ENCODE measurements at regions not wholly inside any gene's neighbourhood (a gene's known extent, or its start where the extent isn't known, plus 50 kb on each side); places are given as distances from the start of the nearest gene placed in this dataset.

DNA sequence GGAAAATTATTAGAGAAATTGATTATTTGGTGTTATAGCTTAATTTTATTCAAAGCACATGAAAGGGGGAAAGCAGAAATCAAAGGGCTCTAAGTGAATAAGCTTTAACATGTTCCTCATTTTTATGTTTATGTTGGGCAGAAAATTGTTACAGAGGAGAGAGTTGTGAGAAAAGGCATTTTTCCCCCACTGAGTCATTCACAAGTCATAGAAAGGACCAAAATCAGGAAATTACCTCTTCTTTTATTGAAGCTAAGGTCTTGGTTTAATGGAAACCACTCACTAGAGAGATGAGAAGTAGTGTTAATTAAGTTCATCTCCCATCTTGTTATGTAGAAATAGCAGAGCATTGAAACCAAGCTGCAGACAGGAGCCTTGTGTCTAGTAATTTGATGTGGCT is 175.3 kb upstream of the THUMPD2 start:
- H3K27me3 ChIP-seq, result no peaks in the 10 kb centered on the region
- no peaks in the 10 kb centered on the region for H3K36me3 ChIP-seq
- TF ChIP-seq CTCF (IDR thresholded peaks at IDR 0.05) (no peak), POLR2AphosphoS5 (IDR thresholded peaks at IDR 0.05) (no peak), POLR2A (IDR thresholded peaks at IDR 0.05) (no peak), EP300 (IDR thresholded peaks at IDR 0.05) (no peak)
- H3K4me1 ChIP-seq, result no peaks in the 10 kb centered on the region
- H3K4me3 ChIP-seq, result no peak overlapping the region
- no peak overlapping the region for H3K27ac ChIP-seq
- DNase-seq, result no peak
- no peaks in the 10 kb centered on the region for H3K9me3 ChIP-seq
- intact Hi-C loops (cut with DNase I; ENCODE audit: low total_unique reads), result no loop called here

GRCh38 chr2:39949131-39949530 is 170.1 kb upstream of the THUMPD2 start:
- Histone ChIP-seq H3K9me3 (no peaks in the 10 kb centered on the region), H3K27ac (no peak overlapping the region), H3K36me3 (no peaks in the 10 kb centered on the region), H3K4me3 (no peak overlapping the region), H3K4me1 (no peaks in the 10 kb centered on the region), H3K27me3 (no peaks in the 10 kb centered on the region)
- WGBS, 5 donors, result 73 to 94% (median 89%) methylated on average over 1 of the region's 1 CpG
- intact Hi-C loops (cut with DNase I; ENCODE audit: low total_unique reads), result no loop called here
- no peak for TF ChIP-seq EP300 (IDR thresholded peaks at IDR 0.05)
- TF ChIP-seq POLR2A (IDR thresholded peaks at IDR 0.05), result no peak
- TF ChIP-seq POLR2AphosphoS5 (IDR thresholded peaks at IDR 0.05), result no peak
- TF ChIP-seq CTCF (IDR thresholded peaks at IDR 0.05), result no peak
- DNase-seq, result no peak

DNA sequence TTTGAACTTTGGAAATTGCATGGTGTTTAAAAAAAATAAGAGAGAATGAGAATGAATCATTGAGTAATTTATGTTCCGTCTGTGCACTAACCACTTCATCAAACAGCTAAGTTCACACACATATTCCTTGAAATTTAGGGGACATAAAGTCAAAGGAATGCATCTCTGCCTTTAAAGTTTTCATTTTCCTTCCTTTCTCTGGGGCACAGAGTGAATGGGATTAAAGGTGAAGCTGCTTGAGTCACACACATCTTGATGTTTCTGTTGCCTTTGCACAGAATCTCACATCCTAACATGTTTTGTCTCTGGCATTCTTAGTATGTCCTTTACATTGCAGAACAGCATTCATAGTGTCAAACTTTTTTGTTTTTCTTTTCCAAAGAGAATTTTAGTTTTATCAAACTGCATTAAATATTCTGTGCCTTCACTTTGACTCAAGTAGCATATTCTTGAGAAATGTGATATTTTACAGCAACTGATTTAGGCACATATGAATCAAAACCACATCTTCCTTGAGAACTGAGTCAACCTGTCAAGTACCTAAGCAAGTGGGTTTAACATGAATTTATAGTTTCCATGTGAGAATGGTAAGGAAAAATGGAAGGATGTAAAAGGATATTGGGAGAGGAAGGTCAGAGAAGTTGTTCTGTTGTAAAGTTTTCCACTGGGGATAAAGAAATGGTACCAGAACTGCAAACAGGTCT is 169.1 kb upstream of the THUMPD2 start:
- Histone ChIP-seq H3K4me3 (no peak overlapping the region), H3K27ac (no peak overlapping the region), H3K4me1 (no peaks in the 10 kb centered on the region), H3K9me3 (no peaks in the 10 kb centered on the region), H3K36me3 (no peaks in the 10 kb centered on the region), H3K27me3 (no peaks in the 10 kb centered on the region)
- no peak for DNase-seq
- WGBS, 5 donors, result 59 to 83% (median 80%) methylated on average over 1 of the region's 1 CpG
- intact Hi-C loops (cut with DNase I; ENCODE audit: low total_unique reads), result no loop called here
- no peak for TF ChIP-seq EP300 (IDR thresholded peaks at IDR 0.05)
- no peak for TF ChIP-seq CTCF (IDR thresholded peaks at IDR 0.05)
- TF ChIP-seq POLR2AphosphoS5 (IDR thresholded peaks at IDR 0.05), result no peak
- TF ChIP-seq POLR2A (IDR thresholded peaks at IDR 0.05), result no peak

DNA sequence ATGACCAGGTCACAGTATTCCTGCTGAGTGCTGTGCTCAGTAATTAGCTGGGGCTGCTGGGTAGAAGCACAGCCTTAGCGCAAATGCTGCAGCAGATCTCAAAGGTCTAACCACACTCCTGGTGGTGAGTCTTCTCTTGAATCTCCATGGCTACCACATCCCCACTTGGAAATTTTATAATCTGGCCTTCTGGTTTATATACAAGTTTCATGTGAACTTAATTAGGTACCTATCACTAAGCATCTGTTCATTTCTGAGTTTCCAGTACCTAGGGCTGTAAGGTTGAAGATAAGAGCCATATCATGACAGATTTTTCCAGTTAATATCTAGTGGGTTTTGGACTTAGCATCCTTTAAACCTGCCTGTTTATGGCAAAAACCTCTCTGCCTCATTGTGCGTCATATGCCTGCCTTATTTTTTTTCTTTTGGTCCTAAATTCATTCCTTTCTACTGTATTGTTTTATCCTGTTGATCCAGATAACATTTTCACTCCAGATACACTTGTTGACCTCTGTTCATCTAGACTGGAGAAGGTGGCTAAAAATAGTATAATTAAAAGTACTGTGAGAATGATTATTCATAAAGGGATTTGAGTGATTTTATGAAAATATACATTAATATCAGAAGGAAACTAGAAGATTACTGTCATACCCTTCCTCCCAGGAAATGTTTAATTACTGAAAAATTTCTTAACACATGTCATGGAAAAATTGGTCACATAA is 168.4 kb upstream of the THUMPD2 start:
- Histone ChIP-seq H3K27ac (no peak overlapping the region), H3K27me3 (no peaks in the 10 kb centered on the region), H3K9me3 (no peaks in the 10 kb centered on the region), H3K36me3 (no peaks in the 10 kb centered on the region), H3K4me3 (no peak overlapping the region), H3K4me1 (no peaks in the 10 kb centered on the region)
- TF ChIP-seq POLR2AphosphoS5 (IDR thresholded peaks at IDR 0.05) (no peak), EP300 (IDR thresholded peaks at IDR 0.05) (no peak), CTCF (IDR thresholded peaks at IDR 0.05) (no peak), POLR2A (IDR thresholded peaks at IDR 0.05) (no peak)
- DNase-seq, result no peak
- WGBS, 5 donors, result 91 to 97% (median 95%) methylated on average over 2 of the region's 2 CpGs
- intact Hi-C loops (cut with DNase I; ENCODE audit: low total_unique reads), result no loop called here

Measured in stomach (tissue), 8 donors.